SJSA1 (cell line): ENCODE measurements at regions not wholly inside any gene's neighbourhood (a gene's known extent, or its start where the extent isn't known, plus 50 kb on each side); places are given as distances from the start of the nearest gene placed in this dataset.

Experiments
- DNase-seq, 2 experiments: peaks; one replicate each; pipeline ENCODE4 v3.0.0-alpha.2; 2015 to 2020; ENCODE audit warnings: low spot score in 2 of 2, low read depth in 1 of 2
- H3K27ac ChIP-seq: fragments of 250-450 bp; sonication (Bioruptor Pico); 2 replicates; pipeline ENCODE4 v1.5.1; 2020; ENCODE audit warnings: mild to moderate bottlenecking, moderate library complexity
- H3K27me3 ChIP-seq: fragments of 250-450 bp; sonication (Bioruptor Pico); replicated peaks from 2 replicates; pipeline ENCODE4 v1.5.1; 2020; ENCODE audit warnings: mild to moderate bottlenecking, moderate library complexity
- H3K36me3 ChIP-seq: fragments of 250-450 bp; sonication (Bioruptor Pico); 2 replicates; pipeline ENCODE4 v1.5.1; 2020; ENCODE audit warnings: mild to moderate bottlenecking
- H3K4me1 ChIP-seq: fragments of 250-450 bp; sonication (Bioruptor Pico); replicated peaks from 2 replicates; pipeline ENCODE4 v1.6.1; 2021; ENCODE audit warnings: mild to moderate bottlenecking
- H3K4me3 ChIP-seq: fragments of 250-450 bp; sonication (Bioruptor Pico); 2 replicates; pipeline ENCODE4 v1.5.1; 2020; ENCODE audit warnings: mild to moderate bottlenecking
- H3K9me3 ChIP-seq: fragments of 250-450 bp; sonication (Bioruptor Pico); replicated peaks from 2 replicates; pipeline ENCODE4 v1.5.1; 2020; ENCODE audit warnings: mild to moderate bottlenecking

GRCh38 chr3:22899441-22899840 lies 303.7 kb upstream of the UBE2E2 start:
- Histone ChIP-seq H3K4me3 (no peak overlapping the region), H3K27ac (no peak overlapping the region), H3K27me3 (no peaks in the 10 kb centered on the region), H3K36me3 (no peaks in the 10 kb centered on the region), H3K9me3 (no peaks in the 10 kb centered on the region), H3K4me1 (no peaks in the 10 kb centered on the region)
- DNase-seq = no peak

- Histone ChIP-seq H3K9me3 (no peaks in the 10 kb centered on the region), H3K36me3 (no peaks in the 10 kb centered on the region), H3K27ac (no peak overlapping the region), H3K4me3 (no peak overlapping the region), H3K27me3 (no peaks in the 10 kb centered on the region), H3K4me1 (no peaks in the 10 kb centered on the region)
- DNase-seq = no peak
Observed at GRCh38 chr3:22900296-22900695, 302.8 kb upstream of the UBE2E2 start.

GRCh38 chr3:22901684-22902083 lies 301.4 kb upstream of the UBE2E2 start:
- no peaks in the 10 kb centered on the region for H3K36me3 ChIP-seq
- H3K9me3 ChIP-seq = no peaks in the 10 kb centered on the region
- H3K27ac ChIP-seq = no peak overlapping the region
- no peak for DNase-seq
- no peaks in the 10 kb centered on the region for H3K27me3 ChIP-seq
- H3K4me1 ChIP-seq = no peaks in the 10 kb centered on the region
- no peak overlapping the region for H3K4me3 ChIP-seq

GRCh38 chr3:22907161-22907780 lies 295.9 kb upstream of the UBE2E2 start:
- Histone ChIP-seq H3K27me3 (no peaks in the 10 kb centered on the region), H3K27ac (no peak overlapping the region), H3K4me3 (no peak overlapping the region), H3K9me3 (no peaks in the 10 kb centered on the region), H3K36me3 (no peaks in the 10 kb centered on the region), H3K4me1 (no peaks in the 10 kb centered on the region)
- no peak for DNase-seq

- Histone ChIP-seq H3K4me1 (no peaks in the 10 kb centered on the region), H3K27me3 (no peaks in the 10 kb centered on the region)
Observed at GRCh38 chr3:22907796-22908195, 295.3 kb upstream of the UBE2E2 start.

GRCh38 chr3:22908989-22909507 lies 294.1 kb upstream of the UBE2E2 start:
- no peaks in the 10 kb centered on the region for H3K4me1 ChIP-seq
- peaks cover 3% of the 10 kb centered on the region; the same call in 1 of the 2 replicates for H3K27me3 ChIP-seq
- no peaks in the 10 kb centered on the region for H3K9me3 ChIP-seq
- no peak overlapping the region for H3K4me3 ChIP-seq
- H3K36me3 ChIP-seq = no peaks in the 10 kb centered on the region
- H3K27ac ChIP-seq = no peak overlapping the region
- DNase-seq = no peak

More at GRCh38 chr3:22907796-22908195, 295.3 kb upstream of the UBE2E2 start:
- Histone ChIP-seq H3K36me3 (no peaks in the 10 kb centered on the region), H3K9me3 (no peaks in the 10 kb centered on the region), H3K27ac (no peak overlapping the region), H3K4me3 (no peak overlapping the region)
- no peak for DNase-seq

GRCh38 chr3:22916933-22917332 lies 286.2 kb upstream of the UBE2E2 start:
- Histone ChIP-seq H3K4me3 (no peak overlapping the region), H3K9me3 (no peaks in the 10 kb centered on the region), H3K36me3 (no peaks in the 10 kb centered on the region), H3K4me1 (no peaks in the 10 kb centered on the region), H3K27ac (no peak overlapping the region), H3K27me3 (peaks cover 5% of the 10 kb centered on the region; the same call in 1 of the 2 replicates)
- DNase-seq = no peak

GRCh38 chr3:22920006-22920405 lies 283.1 kb upstream of the UBE2E2 start:
- Histone ChIP-seq H3K27ac (no peak overlapping the region), H3K4me1 (peaks cover 9% of the 10 kb centered on the region), H3K9me3 (no peaks in the 10 kb centered on the region), H3K27me3 (no peaks in the 10 kb centered on the region), H3K4me3 (no peak overlapping the region), H3K36me3 (no peaks in the 10 kb centered on the region)
- no peak for DNase-seq

- H3K27me3 ChIP-seq = no peaks in the 10 kb centered on the region
- H3K4me3 ChIP-seq = no peak overlapping the region
- H3K36me3 ChIP-seq = no peaks in the 10 kb centered on the region
- H3K4me1 ChIP-seq = peaks cover 9% of the 10 kb centered on the region
- no peak overlapping the region for H3K27ac ChIP-seq
- H3K9me3 ChIP-seq = no peaks in the 10 kb centered on the region
- no peak for DNase-seq
Observed at GRCh38 chr3:22922317-22922716, 280.8 kb upstream of the UBE2E2 start.

- Histone ChIP-seq H3K4me1 (peaks cover 9% of the 10 kb centered on the region), H3K36me3 (no peaks in the 10 kb centered on the region), H3K27me3 (no peaks in the 10 kb centered on the region), H3K4me3 (no peak overlapping the region), H3K9me3 (no peaks in the 10 kb centered on the region), H3K27ac (no peak overlapping the region)
- no peak for DNase-seq
Observed at GRCh38 chr3:22923711-22924110, 279.4 kb upstream of the UBE2E2 start.

- H3K9me3 ChIP-seq = no peaks in the 10 kb centered on the region
- H3K36me3 ChIP-seq = no peaks in the 10 kb centered on the region
- no peak overlapping the region for H3K4me3 ChIP-seq
- H3K27me3 ChIP-seq = no peaks in the 10 kb centered on the region
- peaks cover under 1% of the 10 kb centered on the region; the same call in 1 of the 2 replicates for H3K4me1 ChIP-seq
- H3K27ac ChIP-seq = no peak overlapping the region
- no peak for DNase-seq
Observed at GRCh38 chr3:22928216-22929110, 274.7 kb upstream of the UBE2E2 start.

GRCh38 chr3:22933051-22933840 lies 269.9 kb upstream of the UBE2E2 start:
- no peak for DNase-seq
- H3K27me3 ChIP-seq = no peaks in the 10 kb centered on the region
- peaks cover 13% of the 10 kb centered on the region for H3K4me1 ChIP-seq
- no peak overlapping the region for H3K4me3 ChIP-seq
- H3K27ac ChIP-seq = no peak overlapping the region
- H3K9me3 ChIP-seq = no peaks in the 10 kb centered on the region
- H3K36me3 ChIP-seq = no peaks in the 10 kb centered on the region

GRCh38 chr3:22933841-22934116 lies 269.3 kb upstream of the UBE2E2 start:
- no peak for DNase-seq
- Histone ChIP-seq H3K9me3 (no peaks in the 10 kb centered on the region), H3K4me1 (peaks cover 14% of the 10 kb centered on the region), H3K4me3 (no peak overlapping the region), H3K27me3 (no peaks in the 10 kb centered on the region), H3K36me3 (no peaks in the 10 kb centered on the region), H3K27ac (no peak overlapping the region)

GRCh38 chr3:22935040-22935439 lies 268.1 kb upstream of the UBE2E2 start:
- H3K9me3 ChIP-seq = no peaks in the 10 kb centered on the region
- H3K4me1 ChIP-seq = peaks cover 18% of the 10 kb centered on the region
- H3K36me3 ChIP-seq = no peaks in the 10 kb centered on the region
- H3K4me3 ChIP-seq = no peak overlapping the region
- no peak overlapping the region for H3K27ac ChIP-seq
- DNase-seq = no peak
- H3K27me3 ChIP-seq = no peaks in the 10 kb centered on the region
